Esophagus muscularis mucosa (tissue), 4 donors: ENCODE measurements at regions not wholly inside any gene's neighbourhood (a gene's known extent, or its start where the extent isn't known, plus 50 kb on each side); places are given as distances from the start of the nearest gene placed in this dataset.

Source experiments
- DNase-seq: peaks from one replicate; pipeline ENCODE4 v3.0.0-alpha.2; 2017; ENCODE audit errors: extremely low spot score
- H3K27ac ChIP-seq, 4 donors: fragments of 200-600 bp; sonication (generic); replicated peaks in 1 of 4; 1 replicate in 3 of 4; 2 replicates in 1 of 4; pipeline ENCODE4 v1.5.1; 2016 to 2019; ENCODE audit warnings: mild to moderate bottlenecking in 1 of 4
- H3K27me3 ChIP-seq, 4 donors: fragments of 200-600 bp; sonication (generic); one replicate each; pipeline versions ENCODE4 v1.5.1 to v1.6.0; 2016 to 2019
- H3K36me3 ChIP-seq, 4 donors: fragments of 200-600 bp; sonication (generic); one replicate each; pipeline ENCODE4 v1.5.1; 2016 to 2019
- H3K4me1 ChIP-seq, 4 donors: fragments of 200-600 bp; sonication (generic); one replicate each; pipeline ENCODE4 v1.5.1; 2016 to 2019
- H3K4me3 ChIP-seq, 4 donors: fragments of 200-600 bp; sonication (generic); 1 replicate in 2 of 4; 2 replicates in 2 of 4; pipeline ENCODE4 v1.5.1; 2016 to 2019; ENCODE audit warnings: mild to moderate bottlenecking in 4 of 4, moderate library complexity in 1 of 4
- H3K9me3 ChIP-seq, 4 donors: fragments of 200-600 bp; sonication (generic); 1 replicate in 3 of 4; 2 replicates in 1 of 4; pipeline ENCODE4 v1.5.1; 2016 to 2019
- EP300 ChIP-seq: sonication (generic); formaldehyde crosslinking; IDR thresholded peaks from one replicate; pipeline ENCODE4 v1.6.1; 2017; ENCODE audit warnings: antibody characterized with exemption
- POLR2A ChIP-seq: fragments of 450-650 bp; IDR thresholded peaks from one replicate; pipeline ENCODE4 v1.6.1; 2017; ENCODE audit warnings: antibody characterized with exemption, moderate library complexity, mild to moderate bottlenecking, low read depth
- POLR2AphosphoS5 ChIP-seq, 2 donors: sonication (generic); formaldehyde crosslinking; IDR thresholded peaks; one replicate each; pipeline ENCODE4 v1.6.1; 2017; ENCODE audit warnings: antibody characterized with exemption in 2 of 2
- WGBS: methylation state at CpG from one replicate; pipeline ENCODE4 v1.1.5; 2018; 5-methylcytosine and 5-hydroxymethylcytosine counted together
- intact Hi-C: fragments of 100-400 bp; cut with DNase I; formaldehyde crosslinking; loops from one replicate; pipeline ENCODE4 v1.15.1; 2023
- TF ChIP-seq, protein P1 (sequence below), 3 experiments: fragments of 200-600 bp in 2 of 3; fragments of 450-650 bp in 1 of 3; sonication (generic) in 2 of 3; IDR thresholded peaks; one replicate each; pipeline ENCODE4 v1.5.1; 2017 to 2019; ENCODE audit warnings: antibody characterized with exemption in 3 of 3, mild to moderate bottlenecking in 2 of 3, moderate library complexity in 1 of 3

DNA sequence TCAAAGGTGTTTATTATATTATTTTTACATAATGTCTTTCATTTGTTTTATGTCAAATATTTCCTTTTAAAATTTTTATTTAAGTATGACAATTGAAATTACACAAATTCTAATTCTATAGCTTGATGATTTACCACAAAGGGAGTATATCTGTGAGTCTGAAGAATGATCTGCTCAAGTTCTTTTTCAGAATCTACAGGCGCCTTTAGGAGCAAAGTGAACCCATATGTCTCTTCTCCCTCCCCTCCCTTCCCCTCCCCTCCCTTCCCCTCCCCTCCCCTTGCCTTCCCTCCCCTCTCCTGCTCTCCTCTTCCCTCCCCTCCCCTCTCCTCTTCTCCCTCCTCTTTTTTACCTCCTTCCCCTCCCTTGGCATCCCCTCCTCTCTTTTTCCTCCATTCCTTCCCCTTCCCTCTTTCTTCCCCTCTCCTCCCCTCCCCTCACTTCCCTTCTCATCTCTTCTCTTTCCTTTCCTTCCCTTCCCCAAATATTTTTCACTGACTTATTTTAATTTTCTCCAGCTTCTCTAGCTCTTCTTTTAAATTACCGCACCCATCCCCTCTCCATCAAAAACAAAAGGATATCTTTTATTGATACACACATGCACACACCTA is 495.3 kb upstream of the PIK3R1 start:
- intact Hi-C loops, result no loop called here
- no peak overlapping the region for H3K4me3 ChIP-seq
- WGBS, result 92% methylated on average over 2 of the region's 2 CpGs

DNA sequence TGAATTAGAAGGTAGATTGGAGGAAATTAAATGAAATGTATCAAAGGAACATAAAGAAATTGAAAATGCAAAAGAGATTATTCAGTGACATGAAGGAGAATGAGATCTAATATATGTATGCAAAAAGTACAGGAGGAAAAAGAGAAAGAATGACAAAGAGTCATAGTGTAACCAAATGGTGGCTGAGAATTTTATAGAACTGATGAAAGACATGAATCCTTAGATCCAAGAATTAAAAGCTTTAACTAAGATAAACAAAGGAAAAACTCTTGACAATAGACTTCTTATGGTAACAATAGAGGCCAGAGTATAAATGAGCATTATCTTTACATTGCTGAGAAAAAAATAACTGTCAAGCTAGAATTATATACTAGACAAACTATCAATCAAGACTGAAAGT is 505.4 kb upstream of the CD180 start:
- peaks cover 0 to 17% (median 11%) of the 10 kb centered on the region in 4 donors for H3K9me3 ChIP-seq
- no peak overlapping the region for H3K27ac ChIP-seq
- intact Hi-C loops, result no loop called here
- H3K27me3 ChIP-seq, result no peaks in the 10 kb centered on the region
- H3K4me3 ChIP-seq, result no peak overlapping the region
- H3K4me1 ChIP-seq, result no peaks in the 10 kb centered on the region
- TF ChIP-seq, protein P1, sequence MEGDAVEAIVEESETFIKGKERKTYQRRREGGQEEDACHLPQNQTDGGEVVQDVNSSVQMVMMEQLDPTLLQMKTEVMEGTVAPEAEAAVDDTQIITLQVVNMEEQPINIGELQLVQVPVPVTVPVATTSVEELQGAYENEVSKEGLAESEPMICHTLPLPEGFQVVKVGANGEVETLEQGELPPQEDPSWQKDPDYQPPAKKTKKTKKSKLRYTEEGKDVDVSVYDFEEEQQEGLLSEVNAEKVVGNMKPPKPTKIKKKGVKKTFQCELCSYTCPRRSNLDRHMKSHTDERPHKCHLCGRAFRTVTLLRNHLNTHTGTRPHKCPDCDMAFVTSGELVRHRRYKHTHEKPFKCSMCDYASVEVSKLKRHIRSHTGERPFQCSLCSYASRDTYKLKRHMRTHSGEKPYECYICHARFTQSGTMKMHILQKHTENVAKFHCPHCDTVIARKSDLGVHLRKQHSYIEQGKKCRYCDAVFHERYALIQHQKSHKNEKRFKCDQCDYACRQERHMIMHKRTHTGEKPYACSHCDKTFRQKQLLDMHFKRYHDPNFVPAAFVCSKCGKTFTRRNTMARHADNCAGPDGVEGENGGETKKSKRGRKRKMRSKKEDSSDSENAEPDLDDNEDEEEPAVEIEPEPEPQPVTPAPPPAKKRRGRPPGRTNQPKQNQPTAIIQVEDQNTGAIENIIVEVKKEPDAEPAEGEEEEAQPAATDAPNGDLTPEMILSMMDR (IDR thresholded peaks at IDR 0.05), result no peak
- TF ChIP-seq EP300 (no peak), POLR2AphosphoS5 (IDR thresholded peaks at IDR 0.05) (no peak), POLR2A (no peak)
- no peaks in the 10 kb centered on the region for H3K36me3 ChIP-seq
- no peak for DNase-seq

More for the DNA sequence above, 495.3 kb upstream of the PIK3R1 start:
- no peak for DNase-seq
- Histone ChIP-seq H3K27ac (no peak overlapping the region), H3K4me1 (peaks cover 0 to 16% (median 15%) of the 10 kb centered on the region in 4 donors), H3K9me3 (no peaks in the 10 kb centered on the region), H3K27me3 (no peaks in the 10 kb centered on the region), H3K36me3 (no peaks in the 10 kb centered on the region)
- TF ChIP-seq POLR2A (no peak), POLR2AphosphoS5 (IDR thresholded peaks at IDR 0.05) (no peak)

DNA sequence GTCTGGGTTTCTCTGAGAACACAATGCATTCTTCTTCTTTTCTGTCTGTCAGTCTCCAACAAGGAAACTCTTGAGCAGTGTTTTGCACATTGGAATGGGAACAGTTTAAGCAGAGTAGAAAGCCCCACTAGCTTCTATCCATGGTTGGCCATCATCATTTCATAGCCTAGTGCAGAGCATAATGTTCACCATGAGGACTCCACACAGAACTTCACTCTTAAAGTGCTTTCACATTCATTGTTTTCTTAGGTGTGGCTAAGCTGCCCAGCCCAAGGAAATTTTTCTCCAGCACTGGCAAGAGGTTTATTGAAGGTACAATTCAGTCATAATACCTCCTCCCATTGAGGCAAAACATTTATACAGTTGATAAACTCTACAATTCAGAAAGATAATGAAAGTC is 503.0 kb upstream of the CD180 start:
- H3K27me3 ChIP-seq, result no peaks in the 10 kb centered on the region
- intact Hi-C loops, result loop anchor here (10.0 kb wide), 2 partner anchors 285 to 545 kb away; no protein-coding TSS in a partner anchor
- no peaks in the 10 kb centered on the region for H3K36me3 ChIP-seq

DNA sequence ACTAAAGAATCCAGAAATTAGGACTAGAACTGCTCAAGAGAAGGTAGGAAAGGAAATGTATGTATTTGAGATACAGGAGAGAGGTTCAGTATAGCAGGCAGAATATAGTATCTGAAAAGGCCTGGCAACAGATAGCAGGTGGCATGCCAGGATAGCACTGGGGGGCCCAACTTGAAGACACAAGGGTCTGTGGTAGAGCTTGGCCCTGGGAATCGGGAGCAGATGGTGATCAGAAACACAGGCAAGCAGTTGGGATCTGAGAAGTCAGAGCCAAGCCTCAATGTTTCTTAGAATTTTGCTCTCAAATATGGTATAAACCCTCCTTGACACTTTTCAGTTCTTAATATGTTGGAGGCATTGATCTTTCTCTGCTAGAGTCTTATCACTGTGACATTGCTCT is 499.8 kb upstream of the CD180 start:
- intact Hi-C loops, result loop anchor here (10.0 kb wide), 2 partner anchors 288 to 548 kb away; no protein-coding TSS in a partner anchor
- H3K9me3 ChIP-seq, result no peaks in the 10 kb centered on the region
- peaks cover 25 to 39% (median 34%) of the 10 kb centered on the region in 4 donors for H3K4me1 ChIP-seq
- DNase-seq, result no peak
- 100% methylated on average over 1 of the region's 1 CpG for WGBS
- H3K27ac ChIP-seq, result peak overlapping the region in 1 of 4 donors; percentile 92
- H3K36me3 ChIP-seq, result no peaks in the 10 kb centered on the region
- no peaks in the 10 kb centered on the region for H3K27me3 ChIP-seq
- TF ChIP-seq EP300, result no peak
- no peak for TF ChIP-seq POLR2A
- TF ChIP-seq POLR2AphosphoS5 (IDR thresholded peaks at IDR 0.05), result no peak
- TF ChIP-seq, protein P1 (IDR thresholded peaks at IDR 0.05), result no peak
- H3K4me3 ChIP-seq, result no peak overlapping the region

More for the DNA sequence above, 503.0 kb upstream of the CD180 start:
- peaks cover 0 to 17% (median 11%) of the 10 kb centered on the region in 4 donors for H3K9me3 ChIP-seq
- TF ChIP-seq EP300 (no peak), POLR2AphosphoS5 (IDR thresholded peaks at IDR 0.05) (no peak), POLR2A (no peak)
- TF ChIP-seq, protein P1 (IDR thresholded peaks at IDR 0.05), result no peak
- H3K27ac ChIP-seq, result no peak overlapping the region
- no peak for DNase-seq
- peaks cover 11 to 17% (median 14%) of the 10 kb centered on the region in 4 donors for H3K4me1 ChIP-seq
- H3K4me3 ChIP-seq, result no peak overlapping the region

DNA sequence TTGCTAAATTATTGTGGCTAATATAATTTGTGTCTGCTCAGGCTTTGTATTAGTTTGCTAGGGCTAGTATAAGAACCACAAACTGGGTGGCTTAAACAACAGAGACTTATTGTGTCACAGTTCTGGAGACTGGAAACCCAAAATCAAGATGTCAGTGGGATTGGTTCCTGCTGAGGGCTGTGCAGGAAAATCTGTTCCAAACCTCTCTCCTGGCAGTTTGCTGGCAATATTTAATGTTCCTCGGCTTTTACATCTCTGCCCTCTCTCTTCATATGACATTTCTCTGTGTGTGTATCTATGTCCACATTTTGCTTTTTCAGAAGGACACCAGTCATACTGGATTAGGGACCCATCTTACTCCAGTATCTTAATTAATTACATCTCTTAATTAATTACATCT is 498.8 kb upstream of the CD180 start:
- peaks cover 25 to 39% (median 34%) of the 10 kb centered on the region in 4 donors for H3K4me1 ChIP-seq
- no peaks in the 10 kb centered on the region for H3K36me3 ChIP-seq
- no peaks in the 10 kb centered on the region for H3K27me3 ChIP-seq
- intact Hi-C loops, result loop anchor here (10.0 kb wide), 2 partner anchors 289 to 549 kb away; no protein-coding TSS in a partner anchor
- H3K4me3 ChIP-seq, result no peak overlapping the region
- no peak for TF ChIP-seq EP300
- H3K9me3 ChIP-seq, result no peaks in the 10 kb centered on the region
- whole genome bisulfite sequencing, result 80% methylated on average over 1 of the region's 1 CpG
- DNase-seq, result no peak
- peak overlapping the region; percentile 82 to 92 (median 86) for H3K27ac ChIP-seq
